ENCODE measurements at regions not wholly inside any gene's neighbourhood (a gene's known extent, or its start where the extent isn't known, plus 50 kb on each side); places are given as distances from the start of the nearest gene placed in this dataset.
A peak's percentile ranks its signal among the peaks of the same experiment; 100 is the strongest.

DNA sequence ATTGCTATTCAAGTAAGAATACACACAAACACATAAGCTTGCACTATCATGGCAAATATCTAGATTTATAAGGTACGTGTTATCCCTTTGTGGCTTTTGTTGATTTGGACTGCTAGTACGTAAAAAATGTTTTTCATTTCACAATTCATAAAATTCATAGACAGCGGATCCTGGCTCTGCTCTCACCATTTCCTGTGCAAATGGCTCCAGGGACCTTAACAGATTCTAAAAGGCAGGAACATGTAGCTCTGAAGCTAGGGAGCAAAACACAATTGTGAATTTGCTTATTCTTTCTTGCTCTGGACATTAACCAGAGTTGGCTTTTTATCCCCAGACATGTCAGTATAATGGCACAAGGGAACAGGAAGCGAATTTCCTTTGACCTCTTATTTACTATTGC, 1019.9 kb upstream of the WWC1 start:
- H3K9ac ChIP-seq (ENCODE audit: extremely low read depth, low read length, poor library complexity, severe bottlenecking), result no peak overlapping the region
- H3K4me3 ChIP-seq (ENCODE audit: low read length), result no peak overlapping the region
- no peaks in the 10 kb centered on the region for H3K4me1 ChIP-seq (ENCODE audit: control insufficient read depth, insufficient read depth, low read length)
- no peak overlapping the region for H3K27ac Mint-ChIP-seq
- H3K27me3 Mint-ChIP-seq (ENCODE audit: insufficient read depth), result no peaks in the 10 kb centered on the region
- no peaks in the 10 kb centered on the region for H3K36me3 ChIP-seq (ENCODE audit: control insufficient read depth, insufficient read depth, low read length)
- no peaks in the 10 kb centered on the region for H3K9me3 Mint-ChIP-seq
- H3K27ac ChIP-seq (ENCODE audit: low read depth, low read length), result no peak overlapping the region
- TF ChIP-seq, protein P1, sequence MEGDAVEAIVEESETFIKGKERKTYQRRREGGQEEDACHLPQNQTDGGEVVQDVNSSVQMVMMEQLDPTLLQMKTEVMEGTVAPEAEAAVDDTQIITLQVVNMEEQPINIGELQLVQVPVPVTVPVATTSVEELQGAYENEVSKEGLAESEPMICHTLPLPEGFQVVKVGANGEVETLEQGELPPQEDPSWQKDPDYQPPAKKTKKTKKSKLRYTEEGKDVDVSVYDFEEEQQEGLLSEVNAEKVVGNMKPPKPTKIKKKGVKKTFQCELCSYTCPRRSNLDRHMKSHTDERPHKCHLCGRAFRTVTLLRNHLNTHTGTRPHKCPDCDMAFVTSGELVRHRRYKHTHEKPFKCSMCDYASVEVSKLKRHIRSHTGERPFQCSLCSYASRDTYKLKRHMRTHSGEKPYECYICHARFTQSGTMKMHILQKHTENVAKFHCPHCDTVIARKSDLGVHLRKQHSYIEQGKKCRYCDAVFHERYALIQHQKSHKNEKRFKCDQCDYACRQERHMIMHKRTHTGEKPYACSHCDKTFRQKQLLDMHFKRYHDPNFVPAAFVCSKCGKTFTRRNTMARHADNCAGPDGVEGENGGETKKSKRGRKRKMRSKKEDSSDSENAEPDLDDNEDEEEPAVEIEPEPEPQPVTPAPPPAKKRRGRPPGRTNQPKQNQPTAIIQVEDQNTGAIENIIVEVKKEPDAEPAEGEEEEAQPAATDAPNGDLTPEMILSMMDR (conservative IDR thresholded peaks at IDR 0.05), result no peak
- 94 to 100% methylated on average over 1 to 4 of the region's 4 CpGs for WGBS, 2 experiments (ENCODE audit: insufficient coverage in 1 of 2, insufficient read length in 1 of 2)
- no peak overlapping the region for H3K4me3 Mint-ChIP-seq
- H3K27me3 ChIP-seq (ENCODE audit: control insufficient read depth, insufficient read depth, low read length, poor library complexity, severe bottlenecking), result no peaks in the 10 kb centered on the region
- H3K4me1 Mint-ChIP-seq, result no peaks in the 10 kb centered on the region
- no peaks in the 10 kb centered on the region for H3K36me3 Mint-ChIP-seq (ENCODE audit: low read depth)
- no peaks in the 10 kb centered on the region for H3K9me3 ChIP-seq (ENCODE audit: control insufficient read depth, low read length)
- DNase-seq, result no peak

DNA sequence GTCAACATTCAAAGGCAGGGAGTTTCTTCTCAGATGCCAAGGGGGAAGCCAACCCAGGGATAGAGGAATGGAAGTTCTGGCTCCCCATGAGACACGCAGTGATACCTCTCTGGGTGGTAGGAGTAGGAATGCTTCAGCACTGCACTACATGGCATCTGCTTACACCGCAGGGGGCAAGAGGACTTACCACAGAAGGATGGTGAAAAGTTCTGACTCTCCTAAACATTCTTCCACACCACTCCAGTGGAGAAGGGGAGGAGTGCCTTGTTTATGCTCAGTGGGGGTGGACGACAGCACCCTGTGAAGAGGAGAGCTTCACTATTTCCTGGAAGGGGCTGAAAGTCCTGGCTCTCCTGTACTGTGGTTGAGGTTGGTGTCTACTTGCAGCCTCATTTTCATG, 1011.3 kb upstream of the WWC1 start:
- Histone ChIP-seq H3K27ac (ENCODE audit: low read depth, low read length) (no peak overlapping the region), H3K36me3 (ENCODE audit: control insufficient read depth, insufficient read depth, low read length) (no peaks in the 10 kb centered on the region), H3K27me3 (ENCODE audit: control insufficient read depth, insufficient read depth, low read length, poor library complexity, severe bottlenecking) (no peaks in the 10 kb centered on the region), H3K4me3 (ENCODE audit: low read length) (no peak overlapping the region), H3K9ac (ENCODE audit: extremely low read depth, low read length, poor library complexity, severe bottlenecking) (no peak overlapping the region), H3K4me1 (ENCODE audit: control insufficient read depth, insufficient read depth, low read length) (peaks cover 3% of the 10 kb centered on the region), H3K9me3 (ENCODE audit: control insufficient read depth, low read length) (no peaks in the 10 kb centered on the region)
- Mint-ChIP-seq H3K4me1 (peaks cover 6% of the 10 kb centered on the region), H3K9me3 (no peaks in the 10 kb centered on the region), H3K27ac (no peak overlapping the region), H3K27me3 (ENCODE audit: insufficient read depth) (no peaks in the 10 kb centered on the region), H3K36me3 (ENCODE audit: low read depth) (no peaks in the 10 kb centered on the region), H3K4me3 (no peak overlapping the region)
- TF ChIP-seq, protein P1 (conservative IDR thresholded peaks at IDR 0.05), result no peak
- peak; percentile 48 for DNase-seq
- WGBS, 2 experiments (ENCODE audit: insufficient coverage in 1 of 2, insufficient read length in 1 of 2), result 92 to 100% methylated on average over 1 to 3 of the region's 3 CpGs

DNA sequence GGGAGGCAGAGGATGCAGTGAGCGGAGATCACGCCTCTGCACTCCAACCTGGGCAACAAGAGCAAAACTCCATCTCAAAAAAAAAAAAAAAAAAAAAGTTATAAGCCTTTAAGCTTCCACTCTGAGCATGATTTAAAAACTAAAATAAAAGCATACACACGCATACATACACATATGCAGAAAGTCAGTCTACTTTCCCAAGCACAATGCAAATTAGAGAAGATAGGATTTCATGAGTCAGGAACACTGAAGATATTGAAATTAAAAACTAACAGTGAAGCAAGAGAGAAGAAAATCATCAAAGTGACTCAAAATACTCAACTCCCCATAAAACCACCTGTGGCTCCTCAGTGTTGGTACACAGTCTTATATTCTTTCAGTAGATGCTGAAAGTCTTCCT, 1009.5 kb upstream of the WWC1 start:
- Mint-ChIP-seq H3K27ac (no peak overlapping the region), H3K36me3 (ENCODE audit: low read depth) (no peaks in the 10 kb centered on the region), H3K9me3 (no peaks in the 10 kb centered on the region), H3K4me3 (no peak overlapping the region), H3K27me3 (ENCODE audit: insufficient read depth) (no peaks in the 10 kb centered on the region), H3K4me1 (peaks cover 6% of the 10 kb centered on the region)
- WGBS, 2 experiments (ENCODE audit: insufficient coverage in 1 of 2, insufficient read length in 1 of 2), result 100% methylated on average over 3 of the region's 3 CpGs; no CpG with 5 or more reads in 1 of the 2 experiments
- Histone ChIP-seq H3K4me1 (ENCODE audit: control insufficient read depth, insufficient read depth, low read length) (peaks cover 3% of the 10 kb centered on the region), H3K9me3 (ENCODE audit: control insufficient read depth, low read length) (no peaks in the 10 kb centered on the region), H3K27ac (ENCODE audit: low read depth, low read length) (no peak overlapping the region), H3K9ac (ENCODE audit: extremely low read depth, low read length, poor library complexity, severe bottlenecking) (no peak overlapping the region), H3K4me3 (ENCODE audit: low read length) (no peak overlapping the region), H3K36me3 (ENCODE audit: control insufficient read depth, insufficient read depth, low read length) (no peaks in the 10 kb centered on the region), H3K27me3 (ENCODE audit: control insufficient read depth, insufficient read depth, low read length, poor library complexity, severe bottlenecking) (no peaks in the 10 kb centered on the region)
- TF ChIP-seq, protein P1 (conservative IDR thresholded peaks at IDR 0.05), result no peak
- DNase-seq, result no peak

All from endodermal cell (in vitro differentiated cells).